Stimulated activated CD4-positive, alpha-beta T cell treated with anti-CD3 and anti-CD28 coated beads, Interleukin-1b, Interleukin-23, amount 100 ng/mL, for 24 hours (primary cell): ENCODE measurements at regions not wholly inside any gene's neighbourhood (a gene's known extent, or its start where the extent isn't known, plus 50 kb on each side); places are given as distances from the start of the nearest gene placed in this dataset.

Experiments
- DNase-seq, 4 experiments: peaks; one replicate each; pipeline ENCODE4 v3.0.0-alpha.2; 2020; ENCODE audit warnings: low read depth in 4 of 4, low spot score in 1 of 4

- DNase-seq: no peak
These were observed 350.8 kb downstream of the FBXO8 start for GRCh38 chr4:173932701-173933100.

DNA sequence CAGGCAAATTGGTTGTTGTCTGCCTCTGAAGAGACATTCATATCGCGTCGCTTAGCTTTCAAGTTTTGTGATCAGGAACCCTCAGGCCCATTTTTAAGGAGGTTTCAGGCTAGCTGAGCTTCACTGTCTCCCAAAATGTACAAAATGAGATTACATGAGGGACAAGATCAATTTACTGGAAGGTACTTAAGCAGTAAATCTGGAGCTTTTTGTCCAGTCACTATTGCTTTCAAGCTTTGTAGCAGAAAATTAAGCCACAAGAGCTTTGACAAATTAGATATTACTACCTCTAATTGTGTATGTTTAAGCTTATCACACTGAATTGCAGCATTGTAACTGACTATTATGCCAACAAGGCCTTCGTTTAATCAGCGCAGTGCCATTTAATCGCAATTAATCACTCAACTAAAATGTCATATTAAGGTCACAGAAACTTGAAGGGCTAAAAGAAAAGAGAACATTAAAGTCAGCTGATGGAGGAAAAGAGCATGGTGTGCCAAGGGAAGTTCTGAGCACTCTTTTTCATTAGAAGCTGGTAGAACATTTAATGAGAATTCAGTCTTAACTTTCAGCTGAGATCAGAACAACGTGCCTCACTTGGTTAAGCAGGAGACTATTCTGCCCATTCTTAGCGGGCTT lies 353.0 kb downstream of the FBXO8 start:
- DNase-seq: no peak

DNA sequence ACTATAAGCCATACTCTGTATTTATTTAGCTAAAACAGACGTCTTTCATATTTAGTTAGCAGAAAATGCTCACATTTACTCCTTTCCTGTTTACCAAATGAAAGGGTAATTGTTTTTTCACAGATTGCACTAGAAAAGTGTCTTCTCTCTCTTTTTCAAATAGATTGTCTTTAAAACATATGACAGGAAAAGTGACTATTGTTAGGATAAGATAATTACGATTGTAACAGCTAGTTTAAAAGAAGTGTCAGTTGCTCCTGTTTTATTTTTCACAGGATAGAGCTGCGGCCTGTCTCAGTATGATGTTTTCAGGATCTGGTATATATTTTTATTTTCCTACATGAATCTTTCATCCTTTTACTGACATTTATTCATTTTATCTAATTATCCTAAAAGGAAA lies 353.5 kb downstream of the FBXO8 start:
- DNase-seq: no peak

DNA sequence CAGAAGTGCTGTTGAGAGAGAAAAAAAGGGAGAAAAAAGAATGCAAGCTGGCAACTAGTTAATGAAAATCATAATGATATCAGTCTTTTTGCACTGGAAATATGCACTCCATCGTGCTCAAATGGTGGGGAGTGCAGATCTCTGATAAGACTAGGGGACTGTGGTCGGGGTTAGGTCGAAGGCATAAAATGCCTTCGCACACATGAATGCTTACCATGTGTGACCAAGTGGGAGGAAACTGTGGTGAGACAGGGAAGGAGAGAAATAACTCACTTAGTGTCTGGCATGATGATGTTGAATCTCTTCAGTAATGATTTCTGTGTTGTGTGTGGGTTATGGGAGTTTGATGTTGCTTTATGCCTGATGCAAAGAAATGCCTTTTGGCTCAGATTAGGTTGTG lies 358.9 kb downstream of the FBXO8 start:
- no peak for DNase-seq

DNA sequence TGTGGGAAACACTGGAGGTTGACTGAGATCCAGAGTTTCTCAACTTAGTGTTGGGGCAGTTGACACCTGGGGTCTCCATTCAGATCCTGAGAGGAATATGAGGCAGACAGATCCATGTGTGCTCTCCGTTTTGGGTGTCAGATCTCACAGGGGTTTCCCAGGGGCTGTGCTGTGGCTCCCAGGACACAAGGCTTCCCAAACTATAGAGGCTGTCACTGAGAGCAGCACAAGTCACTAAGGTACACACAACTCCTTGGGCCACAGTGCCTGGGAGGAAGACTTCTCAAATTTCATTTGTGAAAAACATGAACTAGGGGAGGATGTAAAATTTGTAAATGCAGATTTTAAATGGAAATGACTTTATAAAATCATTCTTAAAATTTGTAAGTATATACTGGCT lies 363.6 kb downstream of the FBXO8 start:
- no peak for DNase-seq

DNA sequence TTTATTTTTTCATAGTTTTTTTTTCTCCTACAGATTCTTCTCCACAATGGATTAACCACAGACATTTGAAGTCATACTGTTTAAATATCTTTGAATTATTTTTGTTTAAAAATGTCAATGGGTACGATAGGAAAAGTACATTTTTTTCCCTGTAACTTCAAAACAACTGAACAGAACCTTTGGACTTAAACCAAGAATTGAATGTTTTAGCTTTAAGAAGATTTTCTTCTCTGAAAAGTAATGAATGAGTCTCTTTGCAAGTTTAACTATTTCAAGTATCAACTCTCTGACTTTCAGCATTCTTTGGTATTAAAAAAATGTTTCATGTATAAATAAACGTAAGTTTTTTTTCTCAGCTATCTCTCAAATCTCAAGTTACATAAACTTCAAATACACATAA lies 364.3 kb downstream of the FBXO8 start:
- no peak for DNase-seq

- DNase-seq: no peak
These were observed 366.1 kb downstream of the FBXO8 start for GRCh38 chr4:173917255-173917960.

- no peak for DNase-seq
These were observed 370.0 kb downstream of the FBXO8 start for GRCh38 chr4:173913496-173913895.

GRCh38 chr4:173912384-173912783 lies 371.1 kb downstream of the FBXO8 start:
- DNase-seq: no peak

DNA sequence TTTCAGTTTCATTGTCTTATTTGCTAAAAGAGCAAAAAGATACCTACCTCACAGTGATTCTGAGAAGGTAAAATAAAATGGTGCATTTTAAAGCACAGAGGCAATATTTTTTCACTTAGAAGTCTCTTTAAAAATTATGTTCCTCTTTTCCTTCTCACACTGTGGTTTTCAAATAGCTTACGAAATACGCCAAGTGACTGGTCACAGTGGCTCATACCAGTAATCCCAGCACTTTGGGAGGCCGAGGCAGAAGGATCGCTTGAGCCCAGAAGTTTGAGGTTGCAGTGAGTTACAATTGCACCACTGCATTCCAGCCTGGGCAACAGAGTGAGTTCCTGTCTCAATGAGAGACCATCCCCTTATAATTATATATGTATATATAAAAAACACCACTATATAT lies 372.6 kb downstream of the FBXO8 start:
- no peak for DNase-seq

- no peak for DNase-seq
These were observed 374.2 kb downstream of the FBXO8 start for GRCh38 chr4:173909294-173909693.

GRCh38 chr4:173899813-173900212 lies 369.8 kb upstream of the HAND2 start:
- no peak for DNase-seq

DNA sequence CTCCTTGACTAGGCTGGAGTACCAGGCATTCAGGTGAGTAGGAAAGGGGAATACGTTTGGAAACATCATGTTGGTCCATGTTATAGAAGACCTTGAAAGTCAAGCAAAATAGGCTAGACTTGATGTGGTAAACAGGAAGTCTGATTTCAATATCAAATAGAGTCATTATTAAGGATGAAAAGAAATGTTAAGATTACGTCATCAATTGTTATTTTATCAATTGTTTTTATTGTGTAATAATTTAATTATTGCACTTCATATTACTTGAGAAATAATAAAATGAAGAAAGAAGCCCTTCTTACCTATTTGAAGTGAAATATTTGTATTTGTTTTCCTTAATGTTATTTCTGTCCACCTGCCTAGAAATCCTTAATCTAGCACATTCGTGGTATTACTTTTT lies 361.0 kb upstream of the HAND2 start:
- DNase-seq: no peak

- no peak for DNase-seq
These were observed 353.8 kb upstream of the HAND2 start for GRCh38 chr4:173883821-173884220.

DNA sequence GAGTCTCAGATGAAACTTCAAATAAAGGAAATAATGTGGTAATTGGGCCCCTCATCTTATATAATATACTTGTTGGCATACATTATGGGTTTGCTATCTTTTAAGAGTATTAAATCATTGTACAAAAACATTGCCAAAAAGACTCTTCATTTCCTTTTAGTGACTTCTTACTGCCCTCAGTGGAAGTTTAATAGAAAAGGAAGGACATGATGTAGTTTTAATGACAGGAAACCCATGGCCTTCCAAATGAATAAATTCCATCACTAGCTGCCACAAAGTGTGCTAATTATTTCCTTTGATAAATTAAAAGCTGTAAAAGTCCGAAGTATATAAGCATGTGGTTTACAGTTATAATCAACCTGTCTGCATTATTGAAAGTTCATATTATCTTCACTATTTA lies 350.9 kb upstream of the HAND2 start:
- no peak for DNase-seq

DNA sequence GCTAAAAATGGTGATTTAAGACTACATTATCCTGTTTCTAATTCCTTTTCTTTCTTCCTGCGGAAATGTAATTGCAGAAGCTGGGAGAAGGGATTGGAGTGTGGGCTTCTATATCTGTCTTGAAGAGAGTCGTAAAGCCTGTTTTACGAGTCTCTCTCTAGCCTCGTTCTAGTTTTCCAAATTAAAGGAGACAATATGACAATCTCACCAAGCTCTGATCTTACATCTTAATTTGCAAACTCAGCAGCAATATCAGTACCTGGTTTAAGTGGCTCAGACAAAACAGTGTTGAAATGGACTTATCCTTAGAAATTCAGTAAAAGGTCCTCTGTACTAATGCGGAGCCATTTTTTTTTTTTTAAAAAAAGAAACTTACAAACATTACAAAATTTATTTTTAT lies 349.5 kb upstream of the HAND2 start:
- no peak for DNase-seq

- DNase-seq: no peak
These were observed 348.7 kb upstream of the HAND2 start for GRCh38 chr4:173878701-173879100.

- DNase-seq: no peak
These were observed 341.6 kb upstream of the HAND2 start for GRCh38 chr4:173871643-173872042.

DNA sequence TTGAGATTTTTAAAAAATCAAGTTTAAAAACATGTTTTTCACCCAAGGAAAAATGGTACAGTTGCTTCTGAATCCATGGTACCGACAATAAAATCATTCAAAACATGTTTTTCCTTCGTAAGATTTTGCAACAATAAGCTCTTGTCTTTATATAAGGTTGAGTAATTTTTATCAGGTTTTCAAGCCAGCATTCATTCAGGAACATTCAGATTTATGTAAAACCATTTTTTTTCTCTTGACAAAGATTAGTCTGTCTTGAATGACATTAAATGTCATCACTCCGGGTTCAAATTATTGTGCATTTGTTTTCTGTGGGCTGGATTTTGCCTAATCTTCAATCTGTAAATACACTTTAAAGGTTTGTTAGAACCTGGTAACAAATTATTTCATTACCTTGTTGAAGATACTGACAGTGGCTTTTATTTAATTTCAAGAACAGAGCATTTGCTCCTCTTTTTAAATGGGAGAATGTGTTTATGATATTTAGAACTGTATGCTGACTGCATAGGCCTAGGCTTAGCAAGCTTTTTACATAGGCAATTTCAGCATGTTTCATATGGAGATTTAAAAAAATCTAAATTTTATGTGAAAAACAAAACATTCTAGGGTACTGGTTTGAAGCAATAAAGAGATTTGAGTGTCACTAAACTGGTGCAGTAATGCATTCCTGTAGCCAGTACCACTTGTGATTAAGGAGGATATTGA lies 336.4 kb upstream of the HAND2 start:
- DNase-seq: no peak

DNA sequence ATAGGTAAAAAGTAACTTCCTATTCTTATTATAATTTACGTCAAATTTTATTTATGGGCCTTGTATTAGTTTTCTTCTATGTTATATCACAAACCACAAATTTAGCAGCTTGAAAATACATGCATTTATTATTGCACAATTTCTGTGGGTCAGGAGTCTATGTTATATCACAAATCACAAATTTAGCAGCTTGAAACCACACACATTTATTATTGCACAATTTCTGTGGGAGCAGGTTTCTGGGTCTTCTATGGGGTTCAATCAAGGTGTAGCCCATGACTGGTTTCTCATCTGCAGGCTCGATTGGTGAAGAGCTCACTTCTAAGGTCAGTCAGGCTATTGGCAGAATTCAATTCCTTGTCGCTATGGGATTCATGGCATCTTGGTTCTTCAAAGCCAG lies 332.7 kb upstream of the HAND2 start:
- DNase-seq: no peak

DNA sequence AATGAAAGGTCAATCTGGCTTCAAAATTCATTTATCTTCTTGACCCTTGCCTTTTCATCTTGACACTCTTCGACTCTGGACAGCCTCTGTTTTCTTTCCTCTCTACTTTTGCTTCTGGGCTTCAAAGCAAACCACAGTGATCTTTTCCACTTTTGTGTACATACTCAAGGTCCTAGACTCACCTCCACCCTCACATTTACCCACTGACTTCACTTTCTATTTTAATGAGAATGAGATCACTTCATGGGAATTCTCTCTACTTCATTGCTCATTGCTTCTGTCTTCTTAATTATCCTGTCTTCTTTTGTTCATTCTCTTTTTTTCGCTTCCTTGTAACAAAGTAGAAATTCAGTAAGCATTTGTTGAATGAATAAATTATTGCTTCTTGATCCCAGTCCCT lies 330.1 kb upstream of the HAND2 start:
- no peak for DNase-seq

DNA sequence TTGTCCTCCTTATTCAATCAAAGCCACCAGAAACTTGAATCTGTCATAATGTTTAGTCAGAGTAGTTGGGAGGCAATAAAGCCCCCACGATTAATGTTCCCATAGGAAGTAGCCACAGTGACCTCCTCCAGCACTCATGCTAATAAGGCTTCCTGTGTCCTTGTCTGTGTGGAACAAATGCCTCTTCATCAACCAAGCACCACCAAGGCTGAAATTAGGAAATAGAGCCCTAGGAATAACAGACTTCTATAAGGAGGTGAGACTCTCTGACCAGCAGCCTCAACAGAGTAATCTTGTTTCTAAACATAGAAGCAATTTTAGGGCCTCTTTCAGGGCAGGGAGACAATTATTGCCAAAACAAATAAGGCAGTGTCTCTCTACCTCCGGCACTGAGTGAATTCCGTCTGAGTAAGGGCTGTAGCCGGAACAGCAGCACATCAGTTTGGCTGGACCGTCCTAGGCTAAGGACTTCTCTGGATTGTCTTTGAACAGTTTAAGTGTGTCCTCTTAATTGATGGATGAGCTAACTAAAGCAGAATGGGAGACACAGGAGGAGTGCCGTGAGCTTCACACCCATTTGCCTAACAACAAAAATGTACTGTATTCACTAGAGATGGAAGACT lies 329.2 kb upstream of the HAND2 start:
- DNase-seq: no peak
